Skin epidermis (tissue), 12 donors: ENCODE measurements at regions not wholly inside any gene's neighbourhood (a gene's known extent, or its start where the extent isn't known, plus 50 kb on each side); places are given as distances from the start of the nearest gene placed in this dataset.
A peak's percentile ranks its signal among the peaks of the same experiment; 100 is the strongest.
"Not testable (repeated sequence)": the region's sequence is repeated elsewhere in the genome, so short reads cannot be mapped to it uniquely, and the experiment has no call there.

Experiments
- H3K27ac ChIP-seq, 21 experiments: fragments of 200-600 bp; sonication (generic) in 11 of 21; one replicate each; pipeline ENCODE4 v1.5.0; 2020; ENCODE audit warnings: mild to moderate bottlenecking in 3 of 21, inconsistent platforms in 2 of 21, moderate library complexity in 2 of 21
- H3K4me3 ChIP-seq, 7 experiments: fragments of 200-600 bp; sonication (generic) in 2 of 7; one replicate each; pipeline ENCODE4 v1.5.0; 2020; ENCODE audit warnings: inconsistent platforms in 2 of 7, mild to moderate bottlenecking in 2 of 7, moderate library complexity in 1 of 7

DNA sequence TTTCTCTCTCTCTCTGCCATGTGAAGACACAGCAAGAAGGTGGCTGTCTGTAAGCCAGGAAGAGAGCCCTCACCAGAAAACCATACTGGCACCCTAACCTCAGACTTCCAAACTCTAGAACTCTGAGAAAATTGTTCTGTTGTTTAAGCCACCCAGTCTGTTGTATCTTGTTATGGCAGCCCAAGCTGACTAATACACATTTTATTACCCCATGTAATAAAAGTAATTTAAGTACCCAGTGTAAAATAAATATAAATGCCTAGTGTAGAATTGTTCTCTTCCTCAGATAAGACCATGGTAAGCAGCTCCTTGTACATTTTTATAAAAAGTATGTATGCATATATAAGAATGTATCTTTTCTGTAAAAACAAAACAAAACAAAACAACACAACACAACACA is 119.7 kb downstream of the DTL start:
- Histone ChIP-seq H3K27ac (no peak overlapping the region), H3K4me3 (no peak overlapping the region)

GRCh38 chr1:212157252-212157651 is 121.7 kb downstream of the DTL start:
- Histone ChIP-seq H3K4me3 (no peak overlapping the region), H3K27ac (peak overlapping the region in 1 of 21 experiments; percentile 10)

GRCh38 chr1:212158912-212159796 is 123.6 kb downstream of the DTL start:
- no peak overlapping the region for H3K4me3 ChIP-seq
- no peak overlapping the region for H3K27ac ChIP-seq

DNA sequence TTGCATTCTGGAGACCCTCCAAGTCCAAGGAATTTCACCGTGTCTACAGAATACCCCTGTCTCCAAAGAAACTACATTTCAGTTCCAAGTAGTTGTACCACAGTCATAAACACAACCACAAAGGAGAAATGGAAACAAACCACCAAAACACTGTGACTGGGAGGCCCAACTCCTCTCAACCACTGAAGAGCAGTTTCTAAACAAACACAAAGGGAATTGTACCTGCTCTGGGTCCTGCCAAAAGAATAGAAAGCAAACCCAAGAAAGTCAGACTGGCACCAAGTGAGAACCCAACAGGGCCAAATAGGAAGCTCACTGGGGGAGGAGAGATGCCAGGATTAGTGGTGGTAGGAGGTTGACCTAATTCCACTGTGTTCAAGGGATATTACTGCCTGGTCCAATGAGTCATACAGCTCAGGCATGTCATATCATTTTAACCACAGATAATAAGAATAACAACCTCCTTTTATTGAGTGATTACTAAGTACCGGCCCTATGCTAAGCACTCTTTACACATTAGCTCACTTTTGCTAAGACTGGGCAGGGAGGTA is 123.9 kb upstream of the PPP2R5A start:
- H3K4me3 ChIP-seq = no peak overlapping the region
- H3K27ac ChIP-seq = peak overlapping the region in 2 of 21 experiments; percentile 8 to 62

- H3K27ac ChIP-seq = no peak overlapping the region
Observed at GRCh38 chr1:212162635-212163034, 122.6 kb upstream of the PPP2R5A start.

GRCh38 chr1:212164095-212164872 is 120.9 kb upstream of the PPP2R5A start:
- no peak overlapping the region for H3K27ac ChIP-seq
- no peak overlapping the region for H3K4me3 ChIP-seq

More at GRCh38 chr1:212162635-212163034, 122.6 kb upstream of the PPP2R5A start:
- H3K4me3 ChIP-seq = no peak overlapping the region

DNA sequence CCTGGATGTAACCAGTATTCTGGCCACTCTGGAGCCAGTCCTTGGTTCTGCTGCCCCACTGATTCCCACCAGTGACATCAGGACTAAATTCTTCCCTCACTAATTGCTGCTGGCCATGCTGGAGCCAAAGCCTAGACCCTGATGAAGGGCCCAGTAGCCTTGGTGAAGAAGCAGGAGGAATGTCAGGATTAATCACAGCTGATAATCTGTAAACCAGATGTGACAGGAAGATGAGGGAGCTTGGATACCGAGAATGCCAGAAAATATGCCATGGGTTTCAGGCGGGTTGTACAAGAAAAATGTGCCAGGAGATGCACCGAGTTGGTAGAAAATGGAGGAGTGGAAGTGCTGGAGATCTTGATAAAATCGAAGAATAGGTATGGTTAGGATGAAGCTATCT is 119.0 kb upstream of the PPP2R5A start:
- Histone ChIP-seq H3K4me3 (no peak overlapping the region), H3K27ac (no peak overlapping the region)

DNA sequence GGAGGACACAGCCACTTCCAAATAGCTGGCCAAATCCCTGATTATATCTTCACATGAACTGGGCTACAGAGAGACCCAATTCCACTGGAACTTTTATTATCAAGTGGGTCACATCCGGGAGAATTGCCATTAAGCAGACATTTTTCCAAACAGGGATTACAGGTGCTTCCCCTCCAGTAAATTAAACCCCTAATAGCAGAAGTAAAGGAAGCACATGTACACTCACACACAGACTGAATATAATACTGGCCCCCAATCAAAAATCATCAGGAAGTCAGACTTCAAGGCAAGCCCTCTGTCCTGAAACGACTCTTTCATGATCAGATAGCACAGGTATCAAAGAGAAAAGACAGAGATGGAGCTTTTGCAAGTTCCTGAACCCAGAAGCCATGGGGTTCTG is 118.6 kb upstream of the PPP2R5A start:
- Histone ChIP-seq H3K27ac (peak overlapping the region in 2 of 21 experiments; percentile 24 to 43), H3K4me3 (no peak overlapping the region)

- Histone ChIP-seq H3K27ac (peak overlapping the region in 2 of 21 experiments; percentile 24 to 43), H3K4me3 (no peak overlapping the region)
Observed at GRCh38 chr1:212167098-212167497, 118.1 kb upstream of the PPP2R5A start.

GRCh38 chr1:212173567-212173966 is 111.6 kb upstream of the PPP2R5A start:
- Histone ChIP-seq H3K27ac (no peak overlapping the region), H3K4me3 (no peak overlapping the region)

- not testable (repeated sequence) for H3K4me3 ChIP-seq, H3K27ac ChIP-seq
Observed at GRCh38 chr1:212174295-212174694, 110.9 kb upstream of the PPP2R5A start.

GRCh38 chr1:212177542-212177941 is 107.7 kb upstream of the PPP2R5A start:
- no peak overlapping the region for H3K27ac ChIP-seq

DNA sequence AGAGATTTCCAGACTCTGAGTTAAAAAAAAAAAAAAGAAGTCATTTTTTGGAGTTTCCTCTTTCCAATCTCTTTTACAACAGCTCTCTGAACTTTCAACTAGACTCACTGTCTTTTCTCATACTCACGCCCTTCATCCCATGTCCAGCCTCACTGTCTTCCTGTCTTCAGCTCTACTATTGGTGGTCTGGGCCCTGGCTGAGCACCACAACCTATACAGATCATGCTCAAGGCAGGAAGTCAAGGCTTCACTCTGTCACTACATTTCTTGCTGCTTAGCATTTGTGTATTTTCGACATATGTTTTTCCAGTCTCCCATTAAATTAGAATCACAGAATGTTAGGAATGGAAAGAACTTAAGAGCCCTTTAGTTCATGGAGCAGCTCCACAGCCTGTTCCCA is 106.4 kb upstream of the PPP2R5A start:
- Histone ChIP-seq H3K4me3 (no peak overlapping the region), H3K27ac (peak overlapping the region in 11 of 21 experiments; percentile 37 to 82 (median 66))

More at GRCh38 chr1:212177542-212177941, 107.7 kb upstream of the PPP2R5A start:
- no peak overlapping the region for H3K4me3 ChIP-seq

DNA sequence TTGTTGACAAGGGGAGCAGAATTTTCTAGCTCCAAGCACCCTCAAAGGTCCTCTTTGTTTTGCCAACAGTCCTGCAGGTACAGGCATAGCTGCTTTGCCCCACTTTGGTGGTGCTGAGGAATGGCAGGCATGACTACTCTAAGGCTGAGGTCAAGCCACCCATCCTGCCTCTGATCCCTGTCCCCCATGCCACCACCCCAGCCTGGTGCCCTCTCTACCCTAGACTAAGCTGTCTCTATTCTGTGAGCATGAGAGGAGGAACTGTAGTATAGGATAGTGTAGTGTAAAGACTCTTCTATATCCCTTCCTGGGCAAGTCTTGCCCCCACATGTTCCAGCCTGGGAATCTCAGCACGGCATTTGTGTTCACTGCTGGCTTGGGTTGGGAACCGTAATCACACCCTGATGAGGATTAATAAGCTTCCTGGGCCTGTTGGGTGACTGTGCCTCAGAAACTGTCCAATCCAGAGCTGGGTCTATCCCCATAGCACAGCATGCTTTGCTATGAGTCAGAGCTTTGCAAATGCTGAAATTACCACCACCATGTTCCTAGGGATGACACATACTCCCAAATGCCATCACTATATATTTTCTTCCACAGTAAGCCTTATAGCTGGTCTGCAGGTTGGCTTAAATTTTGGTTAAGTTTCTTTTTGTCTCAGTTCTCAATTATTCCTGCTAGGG is 105.7 kb upstream of the PPP2R5A start:
- Histone ChIP-seq H3K4me3 (no peak overlapping the region), H3K27ac (peak overlapping the region in 11 of 21 experiments; percentile 37 to 82 (median 66))

GRCh38 chr1:212181015-212181882 is 104.0 kb upstream of the PPP2R5A start:
- no peak overlapping the region for H3K4me3 ChIP-seq
- H3K27ac ChIP-seq = no peak overlapping the region

DNA sequence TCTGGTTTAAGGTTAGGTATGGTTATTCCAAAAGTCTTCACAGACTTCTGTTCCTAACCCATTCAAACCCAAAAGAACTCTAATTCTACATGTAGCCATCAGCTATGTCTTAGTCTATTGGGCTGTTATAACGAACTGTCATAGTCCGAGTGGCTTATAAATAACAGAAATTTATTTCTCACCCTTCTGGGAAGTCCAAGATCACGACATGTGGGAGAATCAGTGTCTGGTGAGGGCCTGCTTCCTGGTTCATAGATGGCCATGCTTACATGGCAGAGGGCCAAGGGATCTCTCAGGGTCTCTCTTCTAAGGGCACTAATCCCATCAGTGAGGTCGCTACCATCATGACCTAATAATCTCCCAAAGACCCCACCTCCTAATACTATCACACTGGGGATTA is 103.0 kb upstream of the PPP2R5A start:
- Histone ChIP-seq H3K27ac (no peak overlapping the region), H3K4me3 (no peak overlapping the region)

GRCh38 chr1:212182579-212182978 is 102.6 kb upstream of the PPP2R5A start:
- H3K27ac ChIP-seq = no peak overlapping the region
- no peak overlapping the region for H3K4me3 ChIP-seq

DNA sequence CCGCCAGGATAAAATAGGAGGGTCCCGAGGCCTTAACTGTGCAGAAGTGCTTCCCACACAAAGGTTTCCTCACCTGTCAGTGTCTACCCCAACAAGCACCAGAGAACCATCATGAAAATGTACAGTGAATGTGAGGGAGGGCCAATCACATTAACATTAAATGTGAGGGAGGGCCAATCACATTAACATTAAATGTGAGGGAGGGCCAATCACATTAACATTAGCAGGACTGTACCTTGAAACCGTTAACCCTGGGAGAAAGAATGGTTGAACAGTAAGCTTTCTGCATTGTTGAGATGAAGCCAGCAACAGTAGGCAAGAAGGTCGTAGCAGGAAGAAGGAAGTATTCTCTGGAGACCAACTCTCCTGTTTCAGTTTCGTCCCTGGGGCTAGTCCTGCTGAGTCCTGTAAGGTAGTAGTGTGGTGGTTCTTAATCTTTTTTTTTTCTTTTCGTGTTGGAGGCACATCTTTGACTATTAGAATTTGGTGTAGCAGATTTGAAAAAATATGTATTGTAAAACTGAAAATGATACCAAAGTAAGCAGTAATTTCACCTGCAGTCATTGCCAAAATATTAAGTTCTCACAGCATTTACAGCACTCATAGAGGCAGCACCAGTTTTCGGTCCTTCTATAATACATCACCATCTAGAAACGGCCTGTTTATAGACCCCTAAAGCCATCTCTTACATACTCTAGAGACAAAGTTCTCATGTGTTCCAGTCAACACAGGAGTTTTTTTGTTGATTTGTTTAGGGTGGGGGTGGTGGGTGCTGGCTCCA is 98.6 kb upstream of the PPP2R5A start:
- no peak overlapping the region for H3K4me3 ChIP-seq
- H3K27ac ChIP-seq = peak overlapping the region in 2 of 21 experiments; percentile 26 to 35
